ENCODE measurements at regions not wholly inside any gene's neighbourhood (a gene's known extent, or its start where the extent isn't known, plus 50 kb on each side); places are given as distances from the start of the nearest gene placed in this dataset.

- no peaks in the 10 kb centered on the region for H3K27me3 ChIP-seq (ENCODE audit: control insufficient read depth in 2 of 2, insufficient read depth in 2 of 2, low read length in 2 of 2)
- TF ChIP-seq CTCF (IDR thresholded peaks at IDR 0.05) = no peak
- H3K4me3 Mint-ChIP-seq = no peak overlapping the region
- H3K27me3 Mint-ChIP-seq (ENCODE audit: low read depth in 3 of 3) = peaks cover 2 to 7% (median 3%) of the 10 kb centered on the region in 3 donors
- intact Hi-C loops (cut with micrococcal nuclease) = no loop called here
- no peak overlapping the region for H3K4me2 ChIP-seq (replicated peaks; ENCODE audit: extremely low read depth, low read length, poor library complexity, severe bottlenecking)
- H3K27ac Mint-ChIP-seq = peak overlapping the region in 1 of 7 donors; percentile 64
- H3K4me1 ChIP-seq (ENCODE audit: control insufficient read depth in 1 of 2, insufficient read depth in 2 of 2, low read length in 2 of 2) = no peaks in the 10 kb centered on the region
- H3K36me3 ChIP-seq (replicated peaks in 1 of 2; ENCODE audit: control insufficient read depth in 1 of 2, insufficient read depth in 2 of 2, low read length in 2 of 2) = no peaks in the 10 kb centered on the region
- H3K36me3 Mint-ChIP-seq = no peaks in the 10 kb centered on the region
- WGBS (ENCODE audit: insufficient coverage) = 64% methylated on average over 5 of the region's 7 CpGs
- H4K20me1 ChIP-seq (ENCODE audit: insufficient read depth, low read length) = no peaks in the 10 kb centered on the region
- H3K9ac ChIP-seq (ENCODE audit: insufficient read depth, low read length, poor library complexity, severe bottlenecking) = no peak overlapping the region
- H3K79me2 ChIP-seq (ENCODE audit: insufficient read depth, low read length) = no peaks in the 10 kb centered on the region
- H2AFZ ChIP-seq (ENCODE audit: insufficient read depth, low read depth, low read length, poor library complexity, severe bottlenecking) = no peak overlapping the region
- DNase-seq = no peak
- H3K9me3 ChIP-seq (replicated peaks in 1 of 2; ENCODE audit: control insufficient read depth in 1 of 2, insufficient read depth in 1 of 2, low read length in 2 of 2) = no peaks in the 10 kb centered on the region
- peaks cover 0 to 3% (median 0%) of the 10 kb centered on the region in 7 donors for H3K9me3 Mint-ChIP-seq
- no peak overlapping the region for H3K27ac ChIP-seq (ENCODE audit: low read depth in 1 of 2, low read length in 2 of 2)
- no peak overlapping the region for H3K4me3 ChIP-seq (replicated peaks in 1 of 3; ENCODE audit: low read depth in 2 of 3, low read length in 3 of 3)
- H3K4me1 Mint-ChIP-seq = no peaks in the 10 kb centered on the region
Measured at GRCh38 chr10:43710772-43711471, 62.2 kb upstream of the ZNF32 start.

GRCh38 chr10:43708262-43708661 lies 59.6 kb upstream of the ZNF32 start:
- no CpG with 5 or more reads among the region's 3 CpGs for WGBS (ENCODE audit: insufficient coverage)
- TF ChIP-seq CTCF (IDR thresholded peaks at IDR 0.05) = no peak
- no peak overlapping the region for H3K27ac ChIP-seq (ENCODE audit: low read depth in 1 of 2, low read length in 2 of 2)

More at GRCh38 chr10:43708262-43708661, 59.6 kb upstream of the ZNF32 start:
- Histone ChIP-seq H4K20me1 (ENCODE audit: insufficient read depth, low read length) (no peaks in the 10 kb centered on the region), H2AFZ (ENCODE audit: insufficient read depth, low read depth, low read length, poor library complexity, severe bottlenecking) (no peak overlapping the region), H3K4me2 (replicated peaks; ENCODE audit: extremely low read depth, low read length, poor library complexity, severe bottlenecking) (no peak overlapping the region), H3K27me3 (ENCODE audit: control insufficient read depth in 2 of 2, insufficient read depth in 2 of 2, low read length in 2 of 2) (no peaks in the 10 kb centered on the region), H3K36me3 (replicated peaks in 1 of 2; ENCODE audit: control insufficient read depth in 1 of 2, insufficient read depth in 2 of 2, low read length in 2 of 2) (no peaks in the 10 kb centered on the region), H3K4me3 (replicated peaks in 1 of 3; ENCODE audit: low read depth in 2 of 3, low read length in 3 of 3) (no peak overlapping the region), H3K9ac (ENCODE audit: insufficient read depth, low read length, poor library complexity, severe bottlenecking) (no peak overlapping the region), H3K4me1 (ENCODE audit: control insufficient read depth in 1 of 2, insufficient read depth in 2 of 2, low read length in 2 of 2) (no peaks in the 10 kb centered on the region), H3K9me3 (replicated peaks in 1 of 2; ENCODE audit: control insufficient read depth in 1 of 2, insufficient read depth in 1 of 2, low read length in 2 of 2) (no peaks in the 10 kb centered on the region), H3K79me2 (ENCODE audit: insufficient read depth, low read length) (no peaks in the 10 kb centered on the region)
- no peaks in the 10 kb centered on the region for H3K9me3 Mint-ChIP-seq
- no peak overlapping the region for H3K27ac Mint-ChIP-seq
- no peak for DNase-seq
- H3K36me3 Mint-ChIP-seq = no peaks in the 10 kb centered on the region
- H3K4me1 Mint-ChIP-seq = no peaks in the 10 kb centered on the region
- intact Hi-C loops (cut with micrococcal nuclease) = no loop called here
- peaks cover 1 to 6% (median 3%) of the 10 kb centered on the region in 3 donors for H3K27me3 Mint-ChIP-seq (ENCODE audit: low read depth in 3 of 3)
- H3K4me3 Mint-ChIP-seq = no peak overlapping the region
